GM23338 (cell line): ENCODE measurements at regions not wholly inside any gene's neighbourhood (a gene's known extent, or its start where the extent isn't known, plus 50 kb on each side); places are given as distances from the start of the nearest gene placed in this dataset.

Source experiments
- ATAC-seq: fragments of 200-7000 bp; cut with Tn5 transposase; 3 replicates; pipeline ENCODE4 v1.9.1; 2020
- DNase-seq: peaks from one replicate; pipeline ENCODE4 v3.0.0-alpha.2; 2015; ENCODE audit warnings: low spot score
- H2AFZ ChIP-seq: fragments of 200-600 bp; sonication (generic); 2 replicates; pipeline ENCODE4 v1.8.0; 2016; ENCODE audit warnings: antibody characterized with exemption, mild to moderate bottlenecking, moderate library complexity
- H3F3A ChIP-seq: fragments of 200-600 bp; sonication (generic); replicated peaks from 2 replicates; pipeline ENCODE4 v1.8.0; 2017; ENCODE audit warnings: antibody characterized with exemption, mixed run types, low read depth
- H3K27ac ChIP-seq: fragments of 200-600 bp; sonication (generic); 2 replicates; pipeline ENCODE4 v1.6.1; 2016; ENCODE audit warnings: low read depth
- H3K27me3 ChIP-seq: fragments of 200-600 bp; sonication (generic); 2 replicates; pipeline ENCODE4 v1.8.0; 2016; ENCODE audit warnings: mild to moderate bottlenecking, mixed run types, moderate library complexity; ENCODE audit not compliant: insufficient read depth
- H3K36me3 ChIP-seq: fragments of 200-600 bp; sonication (generic); 2 replicates; pipeline ENCODE4 v1.8.0; 2016; ENCODE audit warnings: mild to moderate bottlenecking; ENCODE audit not compliant: insufficient read depth
- H3K4me1 ChIP-seq: fragments of 200-600 bp; sonication (generic); 2 replicates; pipeline ENCODE4 v1.8.0; 2016; ENCODE audit warnings: mild to moderate bottlenecking, moderate library complexity; ENCODE audit not compliant: insufficient read depth
- H3K4me2 ChIP-seq: fragments of 200-600 bp; sonication (generic); 2 replicates; pipeline ENCODE4 v1.7.1; 2017; ENCODE audit warnings: mixed run types
- H3K4me3 ChIP-seq: fragments of 200-600 bp; sonication (generic); 2 replicates; pipeline ENCODE4 v1.6.1; 2016; ENCODE audit warnings: mixed run types
- H3K79me2 ChIP-seq: fragments of 200-600 bp; sonication (generic); replicated peaks from 2 replicates; pipeline ENCODE4 v1.8.0; 2017; ENCODE audit warnings: mild to moderate bottlenecking; ENCODE audit not compliant: insufficient read depth
- H3K9me2 ChIP-seq: fragments of 200-600 bp; sonication (generic); 2 replicates; pipeline ENCODE4 v1.8.0; 2017; ENCODE audit not compliant: insufficient read depth
- H4K20me1 ChIP-seq: fragments of 200-600 bp; sonication (generic); replicated peaks from 2 replicates; pipeline ENCODE4 v1.8.0; 2017; ENCODE audit warnings: mild to moderate bottlenecking; ENCODE audit not compliant: insufficient read depth
- H3K27ac Mint-ChIP-seq: 2 replicates; pipeline ENCODE4 v1.8.0; 2020; ENCODE audit warnings: inconsistent platforms, mild to moderate bottlenecking, moderate library complexity, mixed read lengths
- H3K27me3 Mint-ChIP-seq: 3 replicates; pipeline ENCODE4 v1.8.0; 2022; ENCODE audit warnings: low read depth, mild to moderate bottlenecking, moderate library complexity, mixed read lengths, inconsistent platforms; ENCODE audit not compliant: insufficient read depth, poor library complexity
- H3K36me3 Mint-ChIP-seq: 3 replicates; pipeline ENCODE4 v1.8.0; 2021; ENCODE audit warnings: low read depth, mild to moderate bottlenecking, inconsistent platforms, moderate library complexity, mixed read lengths
- H3K4me1 Mint-ChIP-seq: 3 replicates; pipeline ENCODE4 v1.8.0; 2020; ENCODE audit warnings: mild to moderate bottlenecking, inconsistent platforms, mixed read lengths
- H3K4me3 Mint-ChIP-seq: 3 replicates; pipeline ENCODE4 v1.8.0; 2021; ENCODE audit warnings: moderate library complexity, mild to moderate bottlenecking, inconsistent platforms, mixed read lengths
- H3K9me3 Mint-ChIP-seq: 3 replicates; pipeline ENCODE4 v1.8.0; 2020; ENCODE audit warnings: moderate library complexity, mild to moderate bottlenecking, inconsistent platforms, mixed read lengths
- CREB1 ChIP-seq: fragments of 250-450 bp; sonication (Bioruptor Pico); IDR thresholded peaks from 2 replicates; pipeline ENCODE4 v1.5.0; 2020; ENCODE audit warnings: low read depth, mild to moderate bottlenecking, moderate library complexity
- EZH2 ChIP-seq: fragments of 200-600 bp; sonication (generic); IDR thresholded peaks from one replicate; pipeline ENCODE4 v1.8.0; 2017; ENCODE audit warnings: antibody characterized with exemption, mild to moderate bottlenecking, low read depth; ENCODE audit not compliant: unreplicated experiment
- EZH2phosphoT487 ChIP-seq: fragments of 200-600 bp; sonication (generic); IDR thresholded peaks from one replicate; pipeline ENCODE4 v1.8.1; 2018; ENCODE audit warnings: antibody characterized with exemption; ENCODE audit not compliant: unreplicated experiment
- JUNB ChIP-seq: IDR thresholded peaks from one replicate; pipeline ENCODE4 v1.6.1; 2016; ENCODE audit warnings: antibody characterized with exemption; ENCODE audit not compliant: unreplicated experiment
- NANOG ChIP-seq: IDR thresholded peaks from 2 replicates; pipeline ENCODE4 v1.6.1; 2016; ENCODE audit warnings: antibody characterized with exemption, borderline replicate concordance
- POLR2AphosphoS5 ChIP-seq: IDR thresholded peaks from 2 replicates; pipeline ENCODE4 v1.6.1; 2016; ENCODE audit warnings: antibody characterized with exemption, low read depth
- STAT1 ChIP-seq: IDR thresholded peaks from one replicate; pipeline ENCODE4 v1.6.1; 2016; ENCODE audit warnings: antibody characterized with exemption; ENCODE audit not compliant: unreplicated experiment
- TF ChIP-seq, protein P1 (sequence below): IDR thresholded peaks from one replicate; pipeline ENCODE4 v1.6.1; 2018; ENCODE audit warnings: antibody characterized with exemption; ENCODE audit not compliant: unreplicated experiment
- TF ChIP-seq, protein P2 (sequence below): IDR thresholded peaks from 2 replicates; pipeline ENCODE4 v1.6.1; 2016; ENCODE audit warnings: antibody characterized with exemption
- TF ChIP-seq, protein P3 (sequence below), 2 experiments: fragments of 200-600 bp in 1 of 2; sonication (generic) in 1 of 2; conservative IDR thresholded peaks; 2 replicates each; pipeline versions ENCODE4 v1.5.1 to v1.6.1; 2016 to 2017; ENCODE audit warnings: antibody characterized with exemption in 2 of 2, low read depth in 2 of 2, mild to moderate bottlenecking in 2 of 2, moderate library complexity in 1 of 2

DNA sequence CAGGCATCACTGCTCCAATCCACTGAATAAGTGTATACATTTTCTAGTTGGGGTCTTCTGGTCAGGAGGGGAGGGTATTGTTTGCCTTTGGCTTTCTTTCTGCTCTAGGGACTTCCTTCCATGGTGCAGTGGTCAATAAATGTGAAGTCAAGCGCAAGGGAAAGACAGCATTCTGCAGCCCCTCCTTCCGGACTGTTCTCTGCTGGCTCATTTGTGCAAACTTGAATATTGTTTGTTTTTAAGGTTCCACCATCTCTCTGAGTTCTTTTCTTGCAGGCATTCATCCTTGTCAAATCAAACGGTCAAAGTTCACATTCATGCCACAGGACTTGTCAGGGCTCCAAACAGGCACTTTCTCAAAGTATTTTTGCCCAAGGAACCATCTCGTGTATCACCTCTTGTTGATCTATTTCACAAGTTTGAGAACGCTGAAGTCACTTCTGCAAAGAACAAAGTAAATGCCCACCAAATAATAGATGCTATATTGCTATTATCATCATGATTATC lies 205.6 kb upstream of the KAZN start:
- DNase-seq (no peak), ATAC-seq (no peak)
- TF ChIP-seq, protein P1, sequence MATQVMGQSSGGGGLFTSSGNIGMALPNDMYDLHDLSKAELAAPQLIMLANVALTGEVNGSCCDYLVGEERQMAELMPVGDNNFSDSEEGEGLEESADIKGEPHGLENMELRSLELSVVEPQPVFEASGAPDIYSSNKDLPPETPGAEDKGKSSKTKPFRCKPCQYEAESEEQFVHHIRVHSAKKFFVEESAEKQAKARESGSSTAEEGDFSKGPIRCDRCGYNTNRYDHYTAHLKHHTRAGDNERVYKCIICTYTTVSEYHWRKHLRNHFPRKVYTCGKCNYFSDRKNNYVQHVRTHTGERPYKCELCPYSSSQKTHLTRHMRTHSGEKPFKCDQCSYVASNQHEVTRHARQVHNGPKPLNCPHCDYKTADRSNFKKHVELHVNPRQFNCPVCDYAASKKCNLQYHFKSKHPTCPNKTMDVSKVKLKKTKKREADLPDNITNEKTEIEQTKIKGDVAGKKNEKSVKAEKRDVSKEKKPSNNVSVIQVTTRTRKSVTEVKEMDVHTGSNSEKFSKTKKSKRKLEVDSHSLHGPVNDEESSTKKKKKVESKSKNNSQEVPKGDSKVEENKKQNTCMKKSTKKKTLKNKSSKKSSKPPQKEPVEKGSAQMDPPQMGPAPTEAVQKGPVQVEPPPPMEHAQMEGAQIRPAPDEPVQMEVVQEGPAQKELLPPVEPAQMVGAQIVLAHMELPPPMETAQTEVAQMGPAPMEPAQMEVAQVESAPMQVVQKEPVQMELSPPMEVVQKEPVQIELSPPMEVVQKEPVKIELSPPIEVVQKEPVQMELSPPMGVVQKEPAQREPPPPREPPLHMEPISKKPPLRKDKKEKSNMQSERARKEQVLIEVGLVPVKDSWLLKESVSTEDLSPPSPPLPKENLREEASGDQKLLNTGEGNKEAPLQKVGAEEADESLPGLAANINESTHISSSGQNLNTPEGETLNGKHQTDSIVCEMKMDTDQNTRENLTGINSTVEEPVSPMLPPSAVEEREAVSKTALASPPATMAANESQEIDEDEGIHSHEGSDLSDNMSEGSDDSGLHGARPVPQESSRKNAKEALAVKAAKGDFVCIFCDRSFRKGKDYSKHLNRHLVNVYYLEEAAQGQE, result no peak
- TF ChIP-seq JUNB (no peak), POLR2AphosphoS5 (no peak), STAT1 (no peak), EZH2phosphoT487 (no peak)
- TF ChIP-seq, protein P2, sequence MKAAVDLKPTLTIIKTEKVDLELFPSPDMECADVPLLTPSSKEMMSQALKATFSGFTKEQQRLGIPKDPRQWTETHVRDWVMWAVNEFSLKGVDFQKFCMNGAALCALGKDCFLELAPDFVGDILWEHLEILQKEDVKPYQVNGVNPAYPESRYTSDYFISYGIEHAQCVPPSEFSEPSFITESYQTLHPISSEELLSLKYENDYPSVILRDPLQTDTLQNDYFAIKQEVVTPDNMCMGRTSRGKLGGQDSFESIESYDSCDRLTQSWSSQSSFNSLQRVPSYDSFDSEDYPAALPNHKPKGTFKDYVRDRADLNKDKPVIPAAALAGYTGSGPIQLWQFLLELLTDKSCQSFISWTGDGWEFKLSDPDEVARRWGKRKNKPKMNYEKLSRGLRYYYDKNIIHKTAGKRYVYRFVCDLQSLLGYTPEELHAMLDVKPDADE, result no peak
- TF ChIP-seq, protein P3, sequence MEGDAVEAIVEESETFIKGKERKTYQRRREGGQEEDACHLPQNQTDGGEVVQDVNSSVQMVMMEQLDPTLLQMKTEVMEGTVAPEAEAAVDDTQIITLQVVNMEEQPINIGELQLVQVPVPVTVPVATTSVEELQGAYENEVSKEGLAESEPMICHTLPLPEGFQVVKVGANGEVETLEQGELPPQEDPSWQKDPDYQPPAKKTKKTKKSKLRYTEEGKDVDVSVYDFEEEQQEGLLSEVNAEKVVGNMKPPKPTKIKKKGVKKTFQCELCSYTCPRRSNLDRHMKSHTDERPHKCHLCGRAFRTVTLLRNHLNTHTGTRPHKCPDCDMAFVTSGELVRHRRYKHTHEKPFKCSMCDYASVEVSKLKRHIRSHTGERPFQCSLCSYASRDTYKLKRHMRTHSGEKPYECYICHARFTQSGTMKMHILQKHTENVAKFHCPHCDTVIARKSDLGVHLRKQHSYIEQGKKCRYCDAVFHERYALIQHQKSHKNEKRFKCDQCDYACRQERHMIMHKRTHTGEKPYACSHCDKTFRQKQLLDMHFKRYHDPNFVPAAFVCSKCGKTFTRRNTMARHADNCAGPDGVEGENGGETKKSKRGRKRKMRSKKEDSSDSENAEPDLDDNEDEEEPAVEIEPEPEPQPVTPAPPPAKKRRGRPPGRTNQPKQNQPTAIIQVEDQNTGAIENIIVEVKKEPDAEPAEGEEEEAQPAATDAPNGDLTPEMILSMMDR (conservative IDR thresholded peaks at IDR 0.05; ENCODE audit: low read depth in 2 of 2), result no peak
- Histone ChIP-seq H3K4me2 (no peak overlapping the region), H3K27me3 (no peaks in the 10 kb centered on the region), H4K20me1 (no peaks in the 10 kb centered on the region), H3K9me2 (peaks cover 6% of the 10 kb centered on the region; the same call in 1 of the 2 replicates), H3F3A (no peaks in the 10 kb centered on the region), H3K27ac (no peak overlapping the region), H3K4me3 (no peak overlapping the region), H3K79me2 (no peaks in the 10 kb centered on the region), H3K36me3 (peaks cover 12% of the 10 kb centered on the region), H2AFZ (no peak overlapping the region; the same call in 1 of the 2 replicates), H3K4me1 (no peaks in the 10 kb centered on the region)
- Mint-ChIP-seq H3K27ac (no peak overlapping the region), H3K9me3 (peaks cover 24% of the 10 kb centered on the region), H3K27me3 (peaks cover 1% of the 10 kb centered on the region), H3K4me3 (no peak overlapping the region), H3K4me1 (no peaks in the 10 kb centered on the region), H3K36me3 (peaks cover 17% of the 10 kb centered on the region)

DNA sequence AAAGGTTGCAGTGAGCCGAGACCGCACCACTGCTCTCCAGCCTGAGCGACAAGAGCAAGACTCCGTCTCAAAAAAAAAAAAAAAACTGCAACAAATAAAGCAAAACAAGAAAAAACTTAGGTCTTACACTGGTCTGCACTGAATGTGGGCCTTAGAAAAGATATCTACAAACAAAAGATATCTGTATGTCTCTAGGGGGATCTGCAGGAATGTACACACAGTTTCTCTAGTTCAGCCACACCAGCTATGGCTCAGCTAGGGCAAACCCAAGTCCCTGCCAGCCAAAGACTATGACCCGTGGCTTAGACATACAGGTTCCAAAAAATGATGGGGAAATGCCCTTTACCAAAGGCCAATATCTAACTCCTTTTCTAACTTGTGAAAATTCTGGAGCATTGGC lies 202.4 kb upstream of the KAZN start:
- H3K4me3 ChIP-seq, result no peak overlapping the region
- H3K27ac ChIP-seq, result no peak overlapping the region
- H3K4me3 Mint-ChIP-seq, result no peak overlapping the region
- H3F3A ChIP-seq, result no peaks in the 10 kb centered on the region
- H3K79me2 ChIP-seq, result no peaks in the 10 kb centered on the region
- H3K27me3 ChIP-seq, result no peaks in the 10 kb centered on the region
- H3K27ac Mint-ChIP-seq, result no peak overlapping the region
- H3K4me2 ChIP-seq, result no peak overlapping the region
- no peak overlapping the region for H2AFZ ChIP-seq
- no peak for DNase-seq
- no peak for ATAC-seq
- no peaks in the 10 kb centered on the region for H4K20me1 ChIP-seq
- no peaks in the 10 kb centered on the region; the same call in 2 of the 3 replicates for H3K36me3 Mint-ChIP-seq
- no peaks in the 10 kb centered on the region for H3K4me1 ChIP-seq
- H3K27me3 Mint-ChIP-seq, result peaks cover 1% of the 10 kb centered on the region
- peaks cover 2% of the 10 kb centered on the region; the same call in 1 of the 3 replicates for H3K9me3 Mint-ChIP-seq
- H3K4me1 Mint-ChIP-seq, result no peaks in the 10 kb centered on the region
- no peaks in the 10 kb centered on the region for H3K36me3 ChIP-seq
- H3K9me2 ChIP-seq, result peaks cover 3% of the 10 kb centered on the region; the same call in 1 of the 2 replicates
- TF ChIP-seq, protein P2, result no peak
- TF ChIP-seq EZH2phosphoT487 (no peak), POLR2AphosphoS5 (no peak), STAT1 (no peak), NANOG (no peak), JUNB (no peak), EZH2 (no peak), CREB1 (CRISPR knock-in tag) (no peak)
- TF ChIP-seq, protein P1, result no peak
